RWPE2 (cell line): ENCODE measurements at regions not wholly inside any gene's neighbourhood (a gene's known extent, or its start where the extent isn't known, plus 50 kb on each side); places are given as distances from the start of the nearest gene placed in this dataset.

Source experiments
- ATAC-seq: fragments of 200-7000 bp; cut with Tn5 transposase; 3 replicates; pipeline ENCODE4 v1.9.1; 2021; ENCODE audit warnings: low read depth
- DNase-seq: peaks from one replicate; pipeline ENCODE4 v3.0.0-alpha.2; 2020; ENCODE audit warnings: low spot score
- H3K27ac ChIP-seq: fragments of 450-650 bp; 2 replicates; pipeline ENCODE4 v1.5.1; 2017; ENCODE audit warnings: mild to moderate bottlenecking; ENCODE audit not compliant: poor library complexity, severe bottlenecking
- H3K27me3 ChIP-seq: fragments of 250-450 bp; sonication (Bioruptor Pico); 2 replicates; pipeline ENCODE4 v1.5.1; 2021; ENCODE audit warnings: mild to moderate bottlenecking, moderate library complexity; ENCODE audit not compliant: insufficient read depth, poor library complexity, severe bottlenecking
- H3K36me3 ChIP-seq: fragments of 250-450 bp; sonication (Bioruptor Pico); 2 replicates; pipeline ENCODE4 v1.5.1; 2020; ENCODE audit warnings: low read depth, mild to moderate bottlenecking, moderate library complexity
- H3K4me1 ChIP-seq: fragments of 250-450 bp; sonication (Bioruptor Pico); 2 replicates; pipeline ENCODE4 v1.5.1; 2021; ENCODE audit warnings: mild to moderate bottlenecking, moderate library complexity; ENCODE audit not compliant: insufficient read depth, poor library complexity, severe bottlenecking
- H3K4me3 ChIP-seq: fragments of 250-450 bp; sonication (Bioruptor Pico); 2 replicates; pipeline ENCODE4 v1.5.1; 2021; ENCODE audit warnings: mild to moderate bottlenecking, moderate library complexity; ENCODE audit not compliant: severe bottlenecking
- H3K9me3 ChIP-seq: fragments of 250-450 bp; sonication (Bioruptor Pico); 2 replicates; pipeline ENCODE4 v1.5.1; 2021; ENCODE audit warnings: mild to moderate bottlenecking, moderate library complexity; ENCODE audit not compliant: severe bottlenecking
- TF ChIP-seq, protein P1 (sequence below): fragments of 450-650 bp; IDR thresholded peaks from one replicate; pipeline ENCODE4 v1.5.1; 2017; ENCODE audit warnings: mild to moderate bottlenecking, moderate library complexity; ENCODE audit not compliant: poor library complexity, severe bottlenecking

- ATAC-seq (no peak), DNase-seq (no peak)
- peaks cover 6% of the 10 kb centered on the region for H3K4me1 ChIP-seq
- H3K27ac ChIP-seq: no peak overlapping the region
- no peaks in the 10 kb centered on the region for H3K36me3 ChIP-seq
- TF ChIP-seq, protein P1, sequence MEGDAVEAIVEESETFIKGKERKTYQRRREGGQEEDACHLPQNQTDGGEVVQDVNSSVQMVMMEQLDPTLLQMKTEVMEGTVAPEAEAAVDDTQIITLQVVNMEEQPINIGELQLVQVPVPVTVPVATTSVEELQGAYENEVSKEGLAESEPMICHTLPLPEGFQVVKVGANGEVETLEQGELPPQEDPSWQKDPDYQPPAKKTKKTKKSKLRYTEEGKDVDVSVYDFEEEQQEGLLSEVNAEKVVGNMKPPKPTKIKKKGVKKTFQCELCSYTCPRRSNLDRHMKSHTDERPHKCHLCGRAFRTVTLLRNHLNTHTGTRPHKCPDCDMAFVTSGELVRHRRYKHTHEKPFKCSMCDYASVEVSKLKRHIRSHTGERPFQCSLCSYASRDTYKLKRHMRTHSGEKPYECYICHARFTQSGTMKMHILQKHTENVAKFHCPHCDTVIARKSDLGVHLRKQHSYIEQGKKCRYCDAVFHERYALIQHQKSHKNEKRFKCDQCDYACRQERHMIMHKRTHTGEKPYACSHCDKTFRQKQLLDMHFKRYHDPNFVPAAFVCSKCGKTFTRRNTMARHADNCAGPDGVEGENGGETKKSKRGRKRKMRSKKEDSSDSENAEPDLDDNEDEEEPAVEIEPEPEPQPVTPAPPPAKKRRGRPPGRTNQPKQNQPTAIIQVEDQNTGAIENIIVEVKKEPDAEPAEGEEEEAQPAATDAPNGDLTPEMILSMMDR: no peak
- H3K4me3 ChIP-seq: no peak overlapping the region
- H3K27me3 ChIP-seq: no peaks in the 10 kb centered on the region
- no peaks in the 10 kb centered on the region for H3K9me3 ChIP-seq
Measured at GRCh38 chr1:79290927-79291474, 284.5 kb upstream of the ADGRL4 start.

DNA sequence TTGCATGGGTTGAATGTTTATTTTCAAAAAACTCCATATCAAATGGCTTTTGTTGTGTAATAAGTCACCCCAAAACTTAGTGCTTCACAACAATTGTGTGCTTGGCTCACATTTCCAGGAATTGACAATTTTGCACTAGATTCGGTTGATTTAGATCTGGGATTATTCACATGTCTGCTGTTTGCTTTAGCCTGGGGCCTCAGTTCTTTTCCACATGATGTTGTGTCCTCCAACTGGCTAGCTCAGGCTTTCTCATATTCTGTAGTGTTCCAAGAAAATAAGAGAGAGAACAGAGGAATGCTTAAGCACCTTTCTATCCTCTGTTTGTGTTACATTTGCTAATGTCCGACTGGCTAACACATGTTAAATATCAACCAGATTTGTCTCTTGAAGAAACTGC is 281.5 kb upstream of the ADGRL4 start:
- no peak overlapping the region for H3K4me3 ChIP-seq
- no peaks in the 10 kb centered on the region for H3K36me3 ChIP-seq
- DNase-seq: no peak
- no peaks in the 10 kb centered on the region for H3K9me3 ChIP-seq
- H3K27ac ChIP-seq: no peak overlapping the region
- TF ChIP-seq, protein P1: no peak
- no peaks in the 10 kb centered on the region for H3K27me3 ChIP-seq
- no peaks in the 10 kb centered on the region for H3K4me1 ChIP-seq
- no peak for ATAC-seq

GRCh38 chr1:79285667-79286066 is 279.1 kb upstream of the ADGRL4 start:
- H3K36me3 ChIP-seq: no peaks in the 10 kb centered on the region
- ATAC-seq: no peak
- no peak overlapping the region for H3K4me3 ChIP-seq
- H3K27me3 ChIP-seq: no peaks in the 10 kb centered on the region
- H3K9me3 ChIP-seq: no peaks in the 10 kb centered on the region
- TF ChIP-seq, protein P1: no peak
- DNase-seq: no peak
- no peak overlapping the region for H3K27ac ChIP-seq
- no peaks in the 10 kb centered on the region for H3K4me1 ChIP-seq

- no peak for DNase-seq
- no peak for ATAC-seq
- Histone ChIP-seq H3K4me3 (no peak overlapping the region), H3K9me3 (no peaks in the 10 kb centered on the region), H3K36me3 (no peaks in the 10 kb centered on the region), H3K4me1 (no peaks in the 10 kb centered on the region), H3K27ac (no peak overlapping the region), H3K27me3 (no peaks in the 10 kb centered on the region)
- TF ChIP-seq, protein P1: no peak
Measured at GRCh38 chr1:79283451-79283850, 276.9 kb upstream of the ADGRL4 start.

DNA sequence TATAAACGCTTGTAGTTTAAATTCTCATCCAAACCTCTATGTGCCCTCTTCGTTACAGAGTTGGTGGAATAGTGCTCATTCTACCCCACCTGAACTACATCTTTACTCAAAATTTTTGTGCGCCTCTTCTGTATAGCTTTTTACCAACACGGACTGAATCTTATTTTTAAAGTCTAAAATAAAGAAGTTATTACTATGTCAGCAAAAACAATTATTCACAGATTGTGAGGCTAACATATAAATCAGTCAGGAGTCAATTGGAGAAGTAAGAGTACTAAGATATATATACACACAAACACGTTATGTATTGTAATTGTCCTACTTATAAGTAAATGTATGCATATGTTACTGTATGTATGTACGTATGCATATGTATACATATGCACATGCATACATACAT is 274.9 kb upstream of the ADGRL4 start:
- no peaks in the 10 kb centered on the region for H3K27me3 ChIP-seq
- H3K36me3 ChIP-seq: no peaks in the 10 kb centered on the region
- no peaks in the 10 kb centered on the region for H3K9me3 ChIP-seq
- H3K27ac ChIP-seq: no peak overlapping the region
- no peaks in the 10 kb centered on the region for H3K4me1 ChIP-seq
- DNase-seq (no peak), ATAC-seq (no peak)
- no peak overlapping the region for H3K4me3 ChIP-seq
- TF ChIP-seq, protein P1: no peak
